Astrocyte (in vitro differentiated cells and primary cell): ENCODE measurements at regions not wholly inside any gene's neighbourhood (a gene's known extent, or its start where the extent isn't known, plus 50 kb on each side); places are given as distances from the start of the nearest gene placed in this dataset.

ENCODE experiments used
- DNase-seq: peaks from one replicate; pipeline ENCODE4 v3.0.0-alpha.2; 2010; ENCODE audit warnings: low read depth
- FAIRE-seq: peaks from 2 replicates; lab custom pipeline; 2011; peaks lifted over from hg19 to GRCh38; lab: Jason Lieb, UNC
- H2AFZ ChIP-seq: 2 replicates; pipeline ENCODE4 v1.6.0; 2012; ENCODE audit warnings: low read depth, low read length, inconsistent platforms
- H3K27ac ChIP-seq: 2 replicates; pipeline ENCODE4 v1.5.1; 2011; ENCODE audit warnings: low read depth, low read length, inconsistent platforms
- H3K27me3 ChIP-seq: 2 replicates; pipeline ENCODE4 v1.6.0; 2011; ENCODE audit warnings: low read length, inconsistent platforms; ENCODE audit not compliant: insufficient read depth
- H3K36me3 ChIP-seq: 2 replicates; pipeline ENCODE4 v1.5.1; 2011; ENCODE audit warnings: low read length, inconsistent platforms; ENCODE audit not compliant: insufficient read depth
- H3K4me1 ChIP-seq: 2 replicates; pipeline ENCODE4 v1.5.1; 2011; ENCODE audit warnings: low read length, inconsistent platforms; ENCODE audit not compliant: insufficient read depth
- H3K4me2 ChIP-seq: 2 replicates; pipeline ENCODE4 v1.6.0; 2012; ENCODE audit warnings: low read length, inconsistent platforms
- H3K4me3 ChIP-seq: 2 replicates; pipeline ENCODE4 v1.5.1; 2011; ENCODE audit warnings: low read depth, mild to moderate bottlenecking, low read length, inconsistent platforms; ENCODE audit not compliant: insufficient read depth
- H3K79me2 ChIP-seq: 2 replicates; pipeline ENCODE4 v1.6.0; 2012; ENCODE audit warnings: mild to moderate bottlenecking, low read length, inconsistent platforms; ENCODE audit not compliant: insufficient read depth
- H3K9ac ChIP-seq: 2 replicates; pipeline ENCODE4 v1.6.0; 2012; ENCODE audit warnings: mild to moderate bottlenecking, low read length, inconsistent platforms
- H3K9me3 ChIP-seq: 2 replicates; pipeline ENCODE4 v1.5.1; 2012; ENCODE audit warnings: low read depth, mild to moderate bottlenecking, low read length, inconsistent platforms; ENCODE audit not compliant: insufficient read depth
- H4K20me1 ChIP-seq: 2 replicates; pipeline ENCODE4 v1.6.0; 2012; ENCODE audit warnings: low read length, inconsistent platforms; ENCODE audit not compliant: insufficient read depth
- H3K27ac Mint-ChIP-seq: one replicate; pipeline ENCODE4 v1.8.0; 2021; ENCODE audit warnings: mild to moderate bottlenecking, mixed read lengths; ENCODE audit not compliant: unreplicated experiment
- H3K27me3 Mint-ChIP-seq: one replicate; pipeline ENCODE4 v1.8.0; 2021; ENCODE audit warnings: low read depth, mixed read lengths; ENCODE audit not compliant: unreplicated experiment
- H3K36me3 Mint-ChIP-seq: one replicate; pipeline ENCODE4 v1.8.0; 2021; ENCODE audit warnings: low read depth, mixed read lengths; ENCODE audit not compliant: unreplicated experiment
- H3K4me1 Mint-ChIP-seq: one replicate; pipeline ENCODE4 v1.8.0; 2021; ENCODE audit warnings: low read depth, mixed read lengths; ENCODE audit not compliant: unreplicated experiment
- H3K4me3 Mint-ChIP-seq: one replicate; pipeline ENCODE4 v1.8.0; 2021; ENCODE audit warnings: mild to moderate bottlenecking, moderate library complexity, mixed read lengths; ENCODE audit not compliant: unreplicated experiment
- H3K9me3 Mint-ChIP-seq: one replicate; pipeline ENCODE4 v1.8.0; 2021; ENCODE audit warnings: mild to moderate bottlenecking, mixed read lengths; ENCODE audit not compliant: unreplicated experiment
- CTCF ChIP-seq: IDR thresholded peaks from 2 replicates; pipeline ENCODE4 v1.5.1; 2011; ENCODE audit warnings: low read depth, mild to moderate bottlenecking, inconsistent platforms, low read length, moderate library complexity; ENCODE audit not compliant: insufficient read depth
- EZH2 ChIP-seq: IDR thresholded peaks from 2 replicates; pipeline ENCODE4 v1.6.1; 2012; ENCODE audit warnings: mild to moderate bottlenecking, low read length, inconsistent platforms; ENCODE audit not compliant: insufficient read depth

- Histone ChIP-seq H3K4me3 (no peak overlapping the region), H3K4me2 (peak overlapping the region; percentile 32), H3K9me3 (no peaks in the 10 kb centered on the region), H3K9ac (no peak overlapping the region), H3K79me2 (no peaks in the 10 kb centered on the region), H3K27me3 (no peaks in the 10 kb centered on the region), H3K36me3 (no peaks in the 10 kb centered on the region), H2AFZ (no peak overlapping the region), H3K27ac (peak overlapping the region; percentile 49), H4K20me1 (no peaks in the 10 kb centered on the region), H3K4me1 (peaks cover 39% of the 10 kb centered on the region)
- peak; percentile 45 for FAIRE-seq
- TF ChIP-seq CTCF, result no peak
- no peak for TF ChIP-seq EZH2
- peaks cover 43% of the 10 kb centered on the region for H3K4me1 Mint-ChIP-seq
- no peak overlapping the region for H3K4me3 Mint-ChIP-seq
- no peaks in the 10 kb centered on the region for H3K36me3 Mint-ChIP-seq
- H3K27ac Mint-ChIP-seq, result peak overlapping the region; percentile 86
- peak; percentile 71 for DNase-seq
- H3K9me3 Mint-ChIP-seq, result no peaks in the 10 kb centered on the region
- no peaks in the 10 kb centered on the region for H3K27me3 Mint-ChIP-seq
These were observed 109.8 kb downstream of the POSTN start for GRCh38 chr13:37488726-37489125.

- peaks cover 31% of the 10 kb centered on the region for H3K4me1 Mint-ChIP-seq
- TF ChIP-seq EZH2 (no peak), CTCF (no peak)
- FAIRE-seq (peak; percentile 65), DNase-seq (peak; percentile 47)
- Histone ChIP-seq H3K79me2 (no peaks in the 10 kb centered on the region), H3K9ac (peak overlapping the region; percentile 53), H3K4me3 (no peak overlapping the region), H3K36me3 (no peaks in the 10 kb centered on the region), H2AFZ (no peak overlapping the region), H3K4me1 (peaks cover 26% of the 10 kb centered on the region), H3K9me3 (no peaks in the 10 kb centered on the region), H3K27ac (peak overlapping the region; percentile 70), H3K27me3 (no peaks in the 10 kb centered on the region), H3K4me2 (peak overlapping the region; percentile 50), H4K20me1 (no peaks in the 10 kb centered on the region)
- no peak overlapping the region for H3K4me3 Mint-ChIP-seq
- H3K36me3 Mint-ChIP-seq, result no peaks in the 10 kb centered on the region
- no peaks in the 10 kb centered on the region for H3K27me3 Mint-ChIP-seq
- no peak overlapping the region for H3K27ac Mint-ChIP-seq
- H3K9me3 Mint-ChIP-seq, result no peaks in the 10 kb centered on the region
These were observed 112.3 kb downstream of the POSTN start for GRCh38 chr13:37486171-37486681.

- TF ChIP-seq EZH2, result no peak
- TF ChIP-seq CTCF, result no peak
- Histone ChIP-seq H3K9ac (peak overlapping the region; percentile 53), H3K9me3 (no peaks in the 10 kb centered on the region), H3K36me3 (no peaks in the 10 kb centered on the region), H3K4me3 (no peak overlapping the region), H4K20me1 (no peaks in the 10 kb centered on the region), H3K27ac (peak overlapping the region; percentile 70), H3K4me2 (peak overlapping the region; percentile 50), H3K27me3 (no peaks in the 10 kb centered on the region), H3K4me1 (peaks cover 29% of the 10 kb centered on the region), H3K79me2 (no peaks in the 10 kb centered on the region), H2AFZ (no peak overlapping the region)
- FAIRE-seq (peak; percentile 90), DNase-seq (peak; percentile 93)
- Mint-ChIP-seq H3K9me3 (no peaks in the 10 kb centered on the region), H3K27ac (no peak overlapping the region), H3K27me3 (no peaks in the 10 kb centered on the region), H3K36me3 (no peaks in the 10 kb centered on the region), H3K4me1 (peaks cover 32% of the 10 kb centered on the region), H3K4me3 (no peak overlapping the region)
These were observed 112.8 kb downstream of the POSTN start for GRCh38 chr13:37485756-37486155.
